ENCODE measurements at regions not wholly inside any gene's neighbourhood (a gene's known extent, or its start where the extent isn't known, plus 50 kb on each side); places are given as distances from the start of the nearest gene placed in this dataset.

DNA sequence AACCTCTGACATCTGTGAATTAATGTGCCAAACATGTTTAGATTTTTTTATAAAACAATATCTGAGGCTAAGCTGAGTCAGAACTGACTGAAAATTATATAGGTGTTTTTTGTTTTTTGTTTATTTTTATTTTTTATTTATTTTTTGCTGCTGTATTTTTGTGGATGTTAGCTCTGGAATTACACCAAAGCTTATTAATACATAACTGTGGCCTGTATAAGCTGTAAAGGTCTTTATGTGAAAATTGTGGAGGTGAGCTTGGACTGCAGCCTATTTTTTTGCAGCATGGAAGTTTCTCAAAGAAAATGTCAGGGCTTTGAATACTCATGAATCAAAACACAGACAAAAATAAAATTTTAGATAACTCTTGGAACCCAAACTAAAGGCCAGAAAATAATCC lies 199.8 kb downstream of the CHRM3 start:
- TF ChIP-seq, protein P1, sequence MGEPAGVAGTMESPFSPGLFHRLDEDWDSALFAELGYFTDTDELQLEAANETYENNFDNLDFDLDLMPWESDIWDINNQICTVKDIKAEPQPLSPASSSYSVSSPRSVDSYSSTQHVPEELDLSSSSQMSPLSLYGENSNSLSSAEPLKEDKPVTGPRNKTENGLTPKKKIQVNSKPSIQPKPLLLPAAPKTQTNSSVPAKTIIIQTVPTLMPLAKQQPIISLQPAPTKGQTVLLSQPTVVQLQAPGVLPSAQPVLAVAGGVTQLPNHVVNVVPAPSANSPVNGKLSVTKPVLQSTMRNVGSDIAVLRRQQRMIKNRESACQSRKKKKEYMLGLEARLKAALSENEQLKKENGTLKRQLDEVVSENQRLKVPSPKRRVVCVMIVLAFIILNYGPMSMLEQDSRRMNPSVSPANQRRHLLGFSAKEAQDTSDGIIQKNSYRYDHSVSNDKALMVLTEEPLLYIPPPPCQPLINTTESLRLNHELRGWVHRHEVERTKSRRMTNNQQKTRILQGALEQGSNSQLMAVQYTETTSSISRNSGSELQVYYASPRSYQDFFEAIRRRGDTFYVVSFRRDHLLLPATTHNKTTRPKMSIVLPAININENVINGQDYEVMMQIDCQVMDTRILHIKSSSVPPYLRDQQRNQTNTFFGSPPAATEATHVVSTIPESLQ (CRISPR knock-in tag; IDR thresholded peaks at IDR 0.05) = no peak
- TF ChIP-seq, protein P2, sequence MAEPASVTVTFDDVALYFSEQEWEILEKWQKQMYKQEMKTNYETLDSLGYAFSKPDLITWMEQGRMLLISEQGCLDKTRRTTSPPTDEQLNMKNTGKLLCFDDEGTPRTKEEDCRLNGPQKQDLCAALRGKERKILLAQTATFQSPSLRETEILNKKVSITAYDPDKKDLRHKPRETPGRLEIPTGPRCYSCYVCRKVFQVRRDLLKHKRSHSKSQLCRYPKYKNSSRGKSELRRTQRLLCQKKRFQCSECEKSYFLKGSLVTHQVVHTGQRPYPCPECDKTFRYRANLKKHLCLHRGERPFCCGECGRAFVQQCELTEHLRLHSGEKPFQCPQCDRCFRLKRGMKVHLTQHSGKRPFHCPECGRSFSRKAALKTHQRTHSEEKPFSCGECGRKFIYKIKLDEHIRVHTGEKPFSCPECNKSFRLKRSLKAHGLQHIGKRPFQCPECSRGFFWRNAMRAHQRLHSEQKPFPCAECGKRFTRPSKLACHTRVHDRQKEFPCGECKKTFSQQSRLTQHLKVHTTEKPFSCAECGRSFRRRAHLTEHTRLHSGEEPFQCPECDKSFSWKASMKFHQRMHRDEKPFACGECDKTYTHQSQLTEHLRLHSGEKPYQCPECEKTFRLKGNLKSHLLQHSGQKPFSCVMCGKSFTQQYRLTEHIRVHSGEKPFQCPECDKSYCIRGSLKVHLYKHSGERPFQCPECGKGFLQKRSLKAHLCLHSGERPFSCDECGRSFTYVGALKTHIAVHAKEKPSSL (CRISPR knock-in tag; conservative IDR thresholded peaks at IDR 0.05) = no peak
- TF ChIP-seq ETV6 (CRISPR knock-in tag; IDR thresholded peaks at IDR 0.05) (no peak), SOX15 (CRISPR knock-in tag; IDR thresholded peaks at IDR 0.05) (no peak), ZNF416 (CRISPR knock-in tag; IDR thresholded peaks at IDR 0.05) (no peak), NFYB (CRISPR knock-in tag; conservative IDR thresholded peaks at IDR 0.05; ENCODE audit: low read depth) (no peak), FOXJ3 (CRISPR knock-in tag; IDR thresholded peaks at IDR 0.05; ENCODE audit: borderline replicate concordance) (no peak)
- TF ChIP-seq, protein P3, sequence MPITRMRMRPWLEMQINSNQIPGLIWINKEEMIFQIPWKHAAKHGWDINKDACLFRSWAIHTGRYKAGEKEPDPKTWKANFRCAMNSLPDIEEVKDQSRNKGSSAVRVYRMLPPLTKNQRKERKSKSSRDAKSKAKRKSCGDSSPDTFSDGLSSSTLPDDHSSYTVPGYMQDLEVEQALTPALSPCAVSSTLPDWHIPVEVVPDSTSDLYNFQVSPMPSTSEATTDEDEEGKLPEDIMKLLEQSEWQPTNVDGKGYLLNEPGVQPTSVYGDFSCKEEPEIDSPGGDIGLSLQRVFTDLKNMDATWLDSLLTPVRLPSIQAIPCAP (CRISPR knock-in tag; IDR thresholded peaks at IDR 0.05) = no peak
- Mint-ChIP-seq H3K9me3 (no peaks in the 10 kb centered on the region), H3K4me1 (peaks cover 9% of the 10 kb centered on the region; the same call in 1 of the 2 replicates), H3K27me3 (ENCODE audit: low read depth) (no peaks in the 10 kb centered on the region), H3K36me3 (no peaks in the 10 kb centered on the region), H3K27ac (no peak overlapping the region; the same call in 1 of the 2 replicates), H3K4me3 (no peak overlapping the region)
- ChIA-PET CTCF (no interaction called here), POLR2A (no interaction called here)
- no peak for DNase-seq (ENCODE audit: low spot score)
- ATAC-seq = no peak

DNA sequence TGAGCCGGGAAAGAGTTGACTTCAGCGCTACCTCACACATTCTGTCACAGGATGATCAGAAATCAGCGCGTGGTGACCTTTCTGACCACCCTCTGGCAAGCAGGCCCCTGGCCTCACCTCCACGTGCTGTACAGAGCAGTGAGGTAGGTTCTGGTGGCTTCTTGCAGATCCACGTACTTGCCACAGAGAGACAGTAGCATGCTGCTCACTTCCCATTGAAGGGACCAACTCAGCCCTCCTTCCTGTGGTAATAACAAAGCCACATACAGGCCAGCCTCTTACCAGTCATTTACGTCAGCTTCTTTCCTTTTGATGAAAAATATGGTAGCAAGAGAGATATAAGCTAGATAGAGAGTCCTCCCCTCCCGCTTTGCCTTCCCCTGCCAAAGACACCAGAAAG lies 200.7 kb downstream of the CHRM3 start:
- POLR2A ChIA-PET = no interaction called here
- no peak for TF ChIP-seq NR1H2 (CRISPR knock-in tag; IDR thresholded peaks at IDR 0.05)
- TF ChIP-seq, protein P1 (CRISPR knock-in tag; IDR thresholded peaks at IDR 0.05) = no peak
- TF ChIP-seq, protein P4, sequence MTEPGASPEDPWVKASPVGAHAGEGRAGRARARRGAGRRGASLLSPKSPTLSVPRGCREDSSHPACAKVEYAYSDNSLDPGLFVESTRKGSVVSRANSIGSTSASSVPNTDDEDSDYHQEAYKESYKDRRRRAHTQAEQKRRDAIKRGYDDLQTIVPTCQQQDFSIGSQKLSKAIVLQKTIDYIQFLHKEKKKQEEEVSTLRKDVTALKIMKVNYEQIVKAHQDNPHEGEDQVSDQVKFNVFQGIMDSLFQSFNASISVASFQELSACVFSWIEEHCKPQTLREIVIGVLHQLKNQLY (CRISPR knock-in tag; IDR thresholded peaks at IDR 0.05) = no peak
- no peak for TF ChIP-seq SP1 (CRISPR knock-in tag; conservative IDR thresholded peaks at IDR 0.05)
- TF ChIP-seq, protein P2 (CRISPR knock-in tag; conservative IDR thresholded peaks at IDR 0.05) = no peak
- no peak for TF ChIP-seq MXD4 (CRISPR knock-in tag; IDR thresholded peaks at IDR 0.05; ENCODE audit: borderline replicate concordance)
- TF ChIP-seq, protein P5, sequence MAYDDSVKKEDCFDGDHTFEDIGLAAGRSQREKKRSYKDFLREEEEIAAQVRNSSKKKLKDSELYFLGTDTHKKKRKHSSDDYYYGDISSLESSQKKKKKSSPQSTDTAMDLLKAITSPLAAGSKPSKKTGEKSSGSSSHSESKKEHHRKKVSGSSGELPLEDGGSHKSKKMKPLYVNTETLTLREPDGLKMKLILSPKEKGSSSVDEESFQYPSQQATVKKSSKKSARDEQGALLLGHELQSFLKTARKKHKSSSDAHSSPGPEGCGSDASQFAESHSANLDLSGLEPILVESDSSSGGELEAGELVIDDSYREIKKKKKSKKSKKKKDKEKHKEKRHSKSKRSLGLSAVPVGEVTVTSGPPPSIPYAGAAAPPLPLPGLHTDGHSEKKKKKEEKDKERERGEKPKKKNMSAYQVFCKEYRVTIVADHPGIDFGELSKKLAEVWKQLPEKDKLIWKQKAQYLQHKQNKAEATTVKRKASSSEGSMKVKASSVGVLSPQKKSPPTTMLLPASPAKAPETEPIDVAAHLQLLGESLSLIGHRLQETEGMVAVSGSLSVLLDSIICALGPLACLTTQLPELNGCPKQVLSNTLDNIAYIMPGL (CRISPR knock-in tag; IDR thresholded peaks at IDR 0.05) = no peak
- no peak for DNase-seq (ENCODE audit: low spot score)
- Mint-ChIP-seq H3K4me1 (peaks cover 9% of the 10 kb centered on the region; the same call in 1 of the 2 replicates), H3K4me3 (no peak overlapping the region), H3K27ac (peak overlapping the region; percentile 54; the same call in 1 of the 2 replicates), H3K9me3 (no peaks in the 10 kb centered on the region), H3K36me3 (no peaks in the 10 kb centered on the region), H3K27me3 (ENCODE audit: low read depth) (no peaks in the 10 kb centered on the region)
- ATAC-seq = peak; percentile 85
- CTCF ChIA-PET = no interaction called here

All from WTC11 (cell line).